HCT116 (cell line): ENCODE measurements at regions not wholly inside any gene's neighbourhood (a gene's known extent, or its start where the extent isn't known, plus 50 kb on each side); places are given as distances from the start of the nearest gene placed in this dataset.

Experiments used
- ATAC-seq: fragments of 200-7000 bp; cut with Tn5 transposase; 2 replicates; pipeline ENCODE4 v1.9.1; 2020; ENCODE audit warnings: mild to moderate bottlenecking, moderate library complexity
- BruUV-seq: library from RNA; stranded (reverse); fragments of 400-500 nt; replicated peaks from 2 replicates; lab custom pipeline; 2021; lab: Mats Ljungman, UMichigan
- CTCF ChIA-PET: fragments of 300-600 bp; sonication (Branson Sonifier 250); formaldehyde crosslinking; loops from one replicate; lab custom pipeline; 2021; ENCODE audit warnings: antibody characterized with exemption; lab: Charles Lee
- POLR2A ChIA-PET: fragments of 300-600, 350-600 bp; sonication (Branson Sonifier 250); formaldehyde crosslinking; loops from one replicate; lab custom pipeline; 2021; ENCODE audit warnings: antibody characterized with exemption; lab: Charles Lee
- RAD21 ChIA-PET, 2 experiments: fragments of 300-600 bp; sonication (Branson Sonifier 250); formaldehyde crosslinking; loops; one replicate each; lab custom pipeline; 2023; ENCODE audit warnings: low total read pairs in 2 of 2; ENCODE audit not compliant: uncharacterized antibody in 2 of 2, unreplicated experiment in 2 of 2, low non-redundant PET in 1 of 2; lab: Charles Lee
- DNase-seq: peaks from one replicate; pipeline ENCODE4 v3.0.0-alpha.2; 2010; ENCODE audit warnings: low read depth, low spot score
- H2AFZ ChIP-seq: fragments of 200-600 bp; shearing (Covaris generic), sonication (generic); 2 replicates; pipeline ENCODE4 v1.6.1; 2017; ENCODE audit warnings: low read depth, mixed run types, mixed read lengths, antibody characterized with exemption, low read length; ENCODE audit not compliant: poor library complexity, severe bottlenecking
- H3K27ac ChIP-seq: 2 replicates; pipeline ENCODE4 v1.5.1; 2012; ENCODE audit warnings: low read depth, low read length
- H3K27me3 ChIP-seq: fragments of 200-600 bp; sonication (generic); 2 replicates; pipeline ENCODE4 v1.6.1; 2016; ENCODE audit warnings: mixed run types, low read length, mixed read lengths; ENCODE audit not compliant: insufficient read depth
- H3K36me3 ChIP-seq, 2 experiments: fragments of 200-500 bp in 1 of 2; fragments of 200-600 bp in 1 of 2; sonication (Bioruptor generic) in 1 of 2; sonication (generic) in 1 of 2; 2 replicates each; pipeline versions ENCODE4 v1.5.1 to v1.6.1; 2014 to 2016; ENCODE audit warnings: low read length in 2 of 2, inconsistent platforms in 1 of 2, mixed read lengths in 1 of 2, mixed run types in 1 of 2; ENCODE audit not compliant: insufficient read depth in 2 of 2, control insufficient read depth in 1 of 2
- H3K4me1 ChIP-seq, 2 experiments: fragments of 200-600 bp in 1 of 2; sonication (generic) in 1 of 2; 2 replicates each; pipeline versions ENCODE4 v1.5.1 to v1.6.1; 2012 to 2017; ENCODE audit warnings: low read length in 2 of 2, inconsistent platforms in 1 of 2, mild to moderate bottlenecking in 1 of 2, mixed read lengths in 1 of 2, mixed run types in 1 of 2, moderate library complexity in 1 of 2; ENCODE audit not compliant: insufficient read depth in 2 of 2, control insufficient read depth in 1 of 2
- H3K4me2 ChIP-seq: fragments of 200-600 bp; sonication (generic); 2 replicates; pipeline ENCODE4 v1.6.1; 2017; ENCODE audit warnings: mixed run types, low read length, mixed read lengths
- H3K4me3 ChIP-seq, 2 experiments: fragments of 200-600 bp in 1 of 2; sonication (generic) in 1 of 2; replicated peaks in 1 of 2; 2 replicates each; pipeline ENCODE4 v1.5.1; 2011 to 2016; ENCODE audit warnings: low read length in 2 of 2, control low read depth in 1 of 2, low read depth in 1 of 2, mild to moderate bottlenecking in 1 of 2, mixed read lengths in 1 of 2, mixed run types in 1 of 2
- H3K79me2 ChIP-seq: fragments of 200-600 bp; sonication (generic); 2 replicates; pipeline ENCODE4 v1.6.1; 2017; ENCODE audit warnings: mild to moderate bottlenecking, mixed run types, low read length, moderate library complexity, mixed read lengths; ENCODE audit not compliant: insufficient read depth
- H3K9ac ChIP-seq: fragments of 200-600 bp; sonication (generic); 2 replicates; pipeline ENCODE4 v1.6.1; 2016; ENCODE audit warnings: low read length, mixed read lengths
- H3K9me2 ChIP-seq: fragments of 200-600 bp; sonication (generic), shearing (Covaris generic); 2 replicates; pipeline ENCODE4 v1.6.1; 2017; ENCODE audit warnings: mixed run types, mild to moderate bottlenecking, moderate library complexity; ENCODE audit not compliant: insufficient read depth
- H3K9me3 ChIP-seq, 2 experiments: fragments of 200-500 bp in 1 of 2; fragments of 200-600 bp in 1 of 2; sonication (Bioruptor generic) in 1 of 2; sonication (generic) in 1 of 2; 2 replicates each; pipeline ENCODE4 v1.6.1; 2014 to 2017; ENCODE audit warnings: low read length in 2 of 2, mixed read lengths in 2 of 2, inconsistent platforms in 1 of 2, low read depth in 1 of 2, mild to moderate bottlenecking in 1 of 2, mixed run types in 1 of 2, moderate library complexity in 1 of 2; ENCODE audit not compliant: control insufficient read depth in 1 of 2, insufficient read depth in 1 of 2
- H4K20me1 ChIP-seq: fragments of 200-600 bp; sonication (generic), shearing (Covaris generic); 2 replicates; pipeline ENCODE4 v1.6.1; 2017; ENCODE audit warnings: mixed run types, mild to moderate bottlenecking, moderate library complexity; ENCODE audit not compliant: insufficient read depth
- CEBPB ChIP-seq: IDR thresholded peaks from 2 replicates; pipeline ENCODE4 v1.6.1; 2012; ENCODE audit warnings: low read depth
- EGR1 ChIP-seq: IDR thresholded peaks from 2 replicates; pipeline ENCODE4 v1.6.1; 2012; ENCODE audit warnings: low read depth
- EZH2 ChIP-seq: fragments of 200-600 bp; sonication (generic); IDR thresholded peaks from 2 replicates; pipeline ENCODE4 v1.6.1; 2017; ENCODE audit warnings: antibody characterized with exemption, mixed run types
- EZH2phosphoT487 ChIP-seq: fragments of 200-600 bp; IDR thresholded peaks from 2 replicates; pipeline ENCODE4 v1.6.1; 2018; ENCODE audit warnings: antibody characterized with exemption, borderline replicate concordance
- POLR2A ChIP-seq: IDR thresholded peaks from 2 replicates; pipeline ENCODE4 v1.7.0; 2011; ENCODE audit warnings: borderline replicate concordance; ENCODE audit not compliant: insufficient read depth, insufficient read length; ENCODE audit errors: extremely low read depth
- SRF ChIP-seq: IDR thresholded peaks from 2 replicates; pipeline ENCODE4 v1.6.1; 2012; ENCODE audit warnings: low read depth
- intact Hi-C: fragments of 100-400 bp; cut with micrococcal nuclease; formaldehyde crosslinking; loops from 2 replicates; pipeline ENCODE4 v1.10.0; 2022
- TF ChIP-seq, protein P1 (sequence below): IDR thresholded peaks from 2 replicates; pipeline ENCODE4 v1.6.1; 2012
- TF ChIP-seq, protein P2 (sequence below): IDR thresholded peaks from 2 replicates; pipeline ENCODE4 v1.6.1; 2012

DNA sequence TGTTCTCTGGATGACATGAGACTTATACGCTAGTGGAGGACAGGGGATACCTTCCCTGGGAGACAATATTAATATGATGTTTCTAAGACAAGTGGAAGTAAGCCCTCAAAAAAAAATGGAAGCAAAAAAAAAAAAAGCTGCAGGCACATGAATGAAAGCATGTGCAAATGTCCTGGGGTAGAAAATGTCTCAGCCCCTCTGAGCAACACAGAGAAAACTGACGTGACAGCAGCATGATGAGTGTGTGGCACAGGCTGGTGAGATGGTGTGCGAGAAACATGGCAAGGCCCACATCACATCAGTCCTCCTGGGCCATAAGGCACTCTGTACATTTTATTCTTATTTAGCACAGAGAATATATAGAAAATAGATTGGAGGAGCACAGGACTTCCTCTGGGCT is 254.7 kb upstream of the PFKP start:
- Histone ChIP-seq H3K9me3 (no peaks in the 10 kb centered on the region), H3K27ac (no peak overlapping the region), H3K36me3 (no peaks in the 10 kb centered on the region), H3K9ac (no peak overlapping the region), H3K4me1 (no peaks in the 10 kb centered on the region), H3K27me3 (peaks cover 16% of the 10 kb centered on the region), H4K20me1 (no peaks in the 10 kb centered on the region), H2AFZ (no peak overlapping the region), H3K9me2 (no peaks in the 10 kb centered on the region), H3K4me2 (no peak overlapping the region), H3K4me3 (no peak overlapping the region), H3K79me2 (no peaks in the 10 kb centered on the region)
- DNase-seq = no peak
- CTCF ChIA-PET = no interaction called here
- no TSS peak for BruUV-seq
- RAD21 ChIA-PET = no interaction called here
- POLR2A ChIA-PET = no interaction called here
- ATAC-seq = no peak
- intact Hi-C loops = no loop called here
- no peak for TF ChIP-seq EZH2
- TF ChIP-seq POLR2A = no peak

DNA sequence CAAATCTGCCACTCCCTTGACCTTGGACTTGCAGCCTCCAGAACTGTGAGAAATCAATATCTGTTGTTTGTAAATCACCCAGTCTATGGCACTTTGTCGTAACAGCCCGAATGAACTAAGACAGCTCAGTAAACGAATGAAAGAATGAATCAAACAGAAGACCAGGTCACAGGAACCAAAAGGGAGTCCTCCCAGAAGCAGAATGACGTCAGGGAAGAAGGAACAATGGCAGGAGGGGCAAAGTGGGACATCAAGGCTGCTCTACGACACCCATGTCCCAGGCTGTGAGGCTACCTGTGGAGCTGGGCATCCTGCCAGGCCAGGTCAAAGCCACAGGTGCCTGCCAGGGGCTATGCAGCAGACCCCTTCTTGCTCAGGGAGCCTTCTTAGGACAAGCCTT is 267.2 kb upstream of the PFKP start:
- no peaks in the 10 kb centered on the region for H3K4me1 ChIP-seq
- RAD21 ChIA-PET = no interaction called here
- no peak for DNase-seq
- no peaks in the 10 kb centered on the region for H3K9me3 ChIP-seq
- no peak overlapping the region for H2AFZ ChIP-seq
- CTCF ChIA-PET = no interaction called here
- H3K4me3 ChIP-seq = no peak overlapping the region
- H3K27me3 ChIP-seq = no peaks in the 10 kb centered on the region
- intact Hi-C loops = no loop called here
- H4K20me1 ChIP-seq = no peaks in the 10 kb centered on the region
- H3K9ac ChIP-seq = no peak overlapping the region
- BruUV-seq = no TSS peak
- TF ChIP-seq, protein P1, sequence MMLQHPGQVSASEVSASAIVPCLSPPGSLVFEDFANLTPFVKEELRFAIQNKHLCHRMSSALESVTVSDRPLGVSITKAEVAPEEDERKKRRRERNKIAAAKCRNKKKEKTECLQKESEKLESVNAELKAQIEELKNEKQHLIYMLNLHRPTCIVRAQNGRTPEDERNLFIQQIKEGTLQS = no peak
- TF ChIP-seq EZH2phosphoT487 (no peak), EZH2 (no peak), SRF (no peak), CEBPB (no peak), EGR1 (no peak)
- TF ChIP-seq, protein P2, sequence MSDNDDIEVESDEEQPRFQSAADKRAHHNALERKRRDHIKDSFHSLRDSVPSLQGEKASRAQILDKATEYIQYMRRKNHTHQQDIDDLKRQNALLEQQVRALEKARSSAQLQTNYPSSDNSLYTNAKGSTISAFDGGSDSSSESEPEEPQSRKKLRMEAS = no peak
- TF ChIP-seq, all 23 proteins: peak for 0
- Histone ChIP-seq H3K36me3 (no peaks in the 10 kb centered on the region), H3K27ac (no peak overlapping the region), H3K4me2 (no peak overlapping the region), H3K9me2 (no peaks in the 10 kb centered on the region), H3K79me2 (no peaks in the 10 kb centered on the region)
- POLR2A ChIA-PET = no interaction called here
- ATAC-seq = no peak
